Lower lobe of right lung (tissue), 2 donors: ENCODE measurements at regions not wholly inside any gene's neighbourhood (a gene's known extent, or its start where the extent isn't known, plus 50 kb on each side); places are given as distances from the start of the nearest gene placed in this dataset.

Experiments
- ATAC-seq, 2 donors: fragments of 200-7000 bp; cut with Tn5 transposase; one replicate each; pipeline ENCODE4 v1.9.1; 2020 to 2022; ENCODE audit warnings: mild to moderate bottlenecking in 2 of 2, moderate library complexity in 2 of 2
- DNase-seq: peaks from one replicate; pipeline ENCODE4 v3.0.0-alpha.2; 2020
- H3K27ac ChIP-seq: fragments of 200-600 bp; one replicate; pipeline ENCODE4 v1.8.0; 2022
- H3K27me3 ChIP-seq: fragments of 200-600 bp; one replicate; pipeline ENCODE4 v1.8.0; 2022; ENCODE audit warnings: low read depth
- H3K36me3 ChIP-seq: fragments of 200-600 bp; one replicate; pipeline ENCODE4 v1.8.0; 2022; ENCODE audit warnings: mild to moderate bottlenecking
- H3K4me1 ChIP-seq: fragments of 200-600 bp; one replicate; pipeline ENCODE4 v1.8.0; 2022
- H3K4me3 ChIP-seq: fragments of 200-600 bp; one replicate; pipeline ENCODE4 v1.8.0; 2022; ENCODE audit warnings: mild to moderate bottlenecking
- H3K9me3 ChIP-seq: fragments of 200-600 bp; one replicate; pipeline ENCODE4 v1.8.0; 2022
- CTCF ChIP-seq: fragments of 200-600 bp; IDR thresholded peaks from one replicate; pipeline ENCODE4 v1.8.0; 2022; ENCODE audit warnings: antibody characterized with exemption, mild to moderate bottlenecking
- intact Hi-C: fragments of 100-400 bp; cut with DNase I; formaldehyde crosslinking; loops from one replicate; pipeline ENCODE4 v1.11.0; 2022
- donor health status: DM: no; HTN: yes; CAD: no; lungs with severe emphysema.

- Histone ChIP-seq H3K36me3 (no peaks in the 10 kb centered on the region), H3K9me3 (no peaks in the 10 kb centered on the region), H3K4me3 (no peak overlapping the region), H3K27ac (no peak overlapping the region), H3K27me3 (no peaks in the 10 kb centered on the region), H3K4me1 (peaks cover 6% of the 10 kb centered on the region)
- no peak for TF ChIP-seq CTCF
- no peak for ATAC-seq
- intact Hi-C loops: no loop called here
- no peak for DNase-seq
Observed at GRCh38 chr12:67424784-67425183, 155.6 kb downstream of the CAND1 start.

GRCh38 chr12:67425394-67425793 is 156.2 kb downstream of the CAND1 start:
- Histone ChIP-seq H3K27ac (no peak overlapping the region), H3K27me3 (no peaks in the 10 kb centered on the region), H3K4me1 (peaks cover 6% of the 10 kb centered on the region), H3K36me3 (no peaks in the 10 kb centered on the region), H3K4me3 (no peak overlapping the region), H3K9me3 (no peaks in the 10 kb centered on the region)
- no peak for ATAC-seq
- no peak for DNase-seq
- TF ChIP-seq CTCF: no peak
- intact Hi-C loops: no loop called here

- Histone ChIP-seq H3K4me3 (no peak overlapping the region), H3K36me3 (no peaks in the 10 kb centered on the region), H3K9me3 (no peaks in the 10 kb centered on the region), H3K27me3 (no peaks in the 10 kb centered on the region), H3K4me1 (peaks cover 6% of the 10 kb centered on the region), H3K27ac (no peak overlapping the region)
- no peak for TF ChIP-seq CTCF
- intact Hi-C loops: no loop called here
- DNase-seq (no peak), ATAC-seq (peak; percentile 55 to 67)
Observed at GRCh38 chr12:67426067-67426466, 156.9 kb downstream of the CAND1 start.

GRCh38 chr12:67427336-67427735 is 158.2 kb downstream of the CAND1 start:
- ATAC-seq: no peak
- Histone ChIP-seq H3K27ac (no peak overlapping the region), H3K4me3 (no peak overlapping the region), H3K9me3 (no peaks in the 10 kb centered on the region), H3K27me3 (no peaks in the 10 kb centered on the region), H3K36me3 (no peaks in the 10 kb centered on the region), H3K4me1 (peaks cover 6% of the 10 kb centered on the region)
- intact Hi-C loops: no loop called here
- DNase-seq: no peak
- TF ChIP-seq CTCF: no peak

GRCh38 chr12:67428431-67428830 is 159.3 kb downstream of the CAND1 start:
- no peak for ATAC-seq
- Histone ChIP-seq H3K4me3 (no peak overlapping the region), H3K36me3 (no peaks in the 10 kb centered on the region), H3K9me3 (no peaks in the 10 kb centered on the region), H3K27me3 (no peaks in the 10 kb centered on the region), H3K4me1 (peaks cover 6% of the 10 kb centered on the region), H3K27ac (no peak overlapping the region)
- no peak for TF ChIP-seq CTCF
- no peak for DNase-seq
- intact Hi-C loops: no loop called here

GRCh38 chr12:67430708-67431335 is 161.7 kb downstream of the CAND1 start:
- DNase-seq: no peak
- H3K36me3 ChIP-seq: no peaks in the 10 kb centered on the region
- H3K4me1 ChIP-seq: peaks cover 24% of the 10 kb centered on the region
- intact Hi-C loops: no loop called here
- peak; percentile 51 to 66 for ATAC-seq
- no peak overlapping the region for H3K4me3 ChIP-seq
- H3K9me3 ChIP-seq: no peaks in the 10 kb centered on the region
- H3K27me3 ChIP-seq: no peaks in the 10 kb centered on the region
- peak; percentile 23 for TF ChIP-seq CTCF
- peak overlapping the region; percentile 26 for H3K27ac ChIP-seq
